RKO (cell line): ENCODE measurements at regions not wholly inside any gene's neighbourhood (a gene's known extent, or its start where the extent isn't known, plus 50 kb on each side); places are given as distances from the start of the nearest gene placed in this dataset.
A peak's percentile ranks its signal among the peaks of the same experiment; 100 is the strongest.

Experiments
- DNase-seq: peaks from one replicate; pipeline ENCODE4 v3.0.0-alpha.2; 2016; ENCODE audit warnings: low spot score

DNA sequence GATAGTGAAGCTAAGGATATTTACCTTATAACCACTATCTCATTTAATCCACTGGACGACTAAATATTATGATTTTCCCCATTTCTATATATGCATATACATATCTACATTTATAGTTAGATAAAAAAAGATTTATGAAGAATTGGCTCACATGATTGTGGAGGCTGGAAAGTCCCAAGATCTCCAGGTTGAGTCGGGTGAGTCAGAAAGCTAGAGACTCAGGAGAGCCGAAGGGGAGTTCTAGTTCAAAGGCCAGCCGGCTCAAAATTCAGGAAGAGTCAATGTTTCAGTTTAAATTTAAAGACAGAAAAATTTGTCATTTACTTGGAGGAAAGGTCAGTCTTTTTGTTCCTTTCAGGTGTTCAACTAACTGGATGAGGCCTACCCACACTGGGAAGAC is 158.2 kb upstream of the CPEB2 start:
- DNase-seq: no peak

DNA sequence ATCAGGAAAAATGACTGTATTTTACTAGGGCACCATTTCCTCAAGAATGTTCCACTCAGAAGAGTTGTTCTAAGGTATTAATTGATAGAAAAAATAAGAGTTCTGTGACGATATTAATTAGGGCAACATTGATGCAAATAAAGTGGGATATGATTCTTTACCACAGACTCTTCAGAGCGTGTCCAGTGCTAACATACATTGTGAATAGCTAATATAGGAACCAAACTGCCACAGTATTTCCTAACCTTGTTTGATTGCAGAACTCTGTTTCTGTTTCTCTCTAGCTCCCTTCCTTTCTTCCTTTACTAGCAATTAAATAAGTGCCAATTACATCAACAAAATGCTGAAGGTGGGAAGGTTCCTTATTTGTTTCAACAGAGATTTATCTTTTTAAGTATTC is 154.1 kb upstream of the CPEB2 start:
- no peak for DNase-seq

DNA sequence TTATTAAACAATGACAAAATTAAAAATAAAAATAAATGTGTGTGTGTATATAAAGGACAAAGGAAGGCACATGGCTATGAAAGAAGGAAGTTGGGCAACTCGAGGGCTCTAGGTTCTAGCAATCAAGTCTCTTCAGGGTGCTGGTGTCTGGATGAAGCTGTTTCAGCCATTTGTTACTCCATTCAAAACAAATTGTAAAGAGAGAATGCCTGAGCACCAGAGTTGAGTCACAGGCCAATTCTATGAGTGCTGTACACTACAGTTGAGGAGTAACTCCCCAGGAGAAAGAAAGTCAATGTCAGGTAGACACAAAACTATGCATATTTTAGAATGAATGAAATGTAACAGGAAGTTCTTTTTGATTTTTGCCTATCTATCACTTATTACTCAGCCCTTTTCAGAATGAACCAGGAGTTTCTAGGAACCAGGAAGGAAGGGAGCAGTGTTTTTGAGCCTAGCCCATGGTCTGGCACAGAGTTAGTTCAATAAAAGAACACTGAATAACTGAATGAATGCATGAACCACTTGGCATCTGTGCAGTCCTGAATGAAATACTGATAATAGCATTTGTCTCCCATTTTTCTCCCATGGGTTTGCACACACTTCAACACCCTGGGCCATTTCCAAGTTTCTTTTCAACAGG is 151.7 kb upstream of the CPEB2 start:
- no peak for DNase-seq

DNA sequence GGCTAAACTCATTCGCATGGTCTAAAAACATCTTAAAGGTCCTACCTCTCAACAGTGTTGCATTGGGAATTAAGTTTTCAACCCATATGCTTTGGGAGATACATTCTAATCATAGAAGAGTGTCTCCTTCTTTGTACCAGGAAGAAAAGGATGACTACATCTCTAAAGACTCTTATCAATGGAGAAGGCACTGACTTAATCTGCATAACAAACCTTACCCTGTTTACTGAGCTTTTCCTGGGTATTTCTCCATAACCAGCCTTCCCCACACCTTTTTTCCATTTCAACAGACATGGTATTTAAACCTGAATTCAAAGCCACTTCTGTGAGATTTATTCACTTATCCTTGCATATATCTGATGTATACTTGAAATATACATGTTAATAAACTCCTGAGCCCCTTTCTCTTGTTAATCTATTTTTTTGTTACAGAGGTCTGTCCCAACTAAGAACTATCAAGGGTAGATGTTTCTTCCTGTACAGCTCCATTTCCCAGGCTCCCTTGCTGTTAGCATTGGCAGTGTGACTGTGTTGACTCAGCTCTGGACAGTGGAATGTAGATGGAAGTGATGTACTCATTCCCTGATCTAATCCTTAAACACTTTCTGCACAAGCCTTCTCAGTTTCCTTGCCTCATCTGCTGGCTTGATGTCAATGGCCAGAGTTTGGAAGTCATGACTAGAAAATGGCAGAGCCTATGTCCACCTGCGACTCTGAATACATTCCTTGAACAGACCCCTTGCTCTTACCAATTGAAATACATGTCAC is 148.9 kb upstream of the CPEB2 start:
- peak; percentile 77 for DNase-seq

DNA sequence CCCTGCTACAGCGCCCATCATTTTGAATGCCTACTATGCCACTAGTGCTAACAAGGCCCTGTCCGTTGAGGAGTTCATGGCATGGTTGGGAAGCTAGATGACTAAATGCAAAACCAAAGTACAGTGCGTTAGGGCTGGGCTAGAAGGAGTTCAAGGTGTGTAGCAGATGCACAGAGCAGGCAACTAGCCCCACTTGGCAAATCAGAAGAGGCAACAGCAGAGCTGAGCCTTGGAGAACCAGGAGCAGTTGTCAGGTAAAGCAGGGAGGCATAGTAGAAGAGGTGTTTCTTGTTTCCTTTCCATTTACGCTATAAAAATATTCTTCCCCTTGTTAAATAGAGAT is 146.6 kb upstream of the CPEB2 start:
- no peak for DNase-seq

DNA sequence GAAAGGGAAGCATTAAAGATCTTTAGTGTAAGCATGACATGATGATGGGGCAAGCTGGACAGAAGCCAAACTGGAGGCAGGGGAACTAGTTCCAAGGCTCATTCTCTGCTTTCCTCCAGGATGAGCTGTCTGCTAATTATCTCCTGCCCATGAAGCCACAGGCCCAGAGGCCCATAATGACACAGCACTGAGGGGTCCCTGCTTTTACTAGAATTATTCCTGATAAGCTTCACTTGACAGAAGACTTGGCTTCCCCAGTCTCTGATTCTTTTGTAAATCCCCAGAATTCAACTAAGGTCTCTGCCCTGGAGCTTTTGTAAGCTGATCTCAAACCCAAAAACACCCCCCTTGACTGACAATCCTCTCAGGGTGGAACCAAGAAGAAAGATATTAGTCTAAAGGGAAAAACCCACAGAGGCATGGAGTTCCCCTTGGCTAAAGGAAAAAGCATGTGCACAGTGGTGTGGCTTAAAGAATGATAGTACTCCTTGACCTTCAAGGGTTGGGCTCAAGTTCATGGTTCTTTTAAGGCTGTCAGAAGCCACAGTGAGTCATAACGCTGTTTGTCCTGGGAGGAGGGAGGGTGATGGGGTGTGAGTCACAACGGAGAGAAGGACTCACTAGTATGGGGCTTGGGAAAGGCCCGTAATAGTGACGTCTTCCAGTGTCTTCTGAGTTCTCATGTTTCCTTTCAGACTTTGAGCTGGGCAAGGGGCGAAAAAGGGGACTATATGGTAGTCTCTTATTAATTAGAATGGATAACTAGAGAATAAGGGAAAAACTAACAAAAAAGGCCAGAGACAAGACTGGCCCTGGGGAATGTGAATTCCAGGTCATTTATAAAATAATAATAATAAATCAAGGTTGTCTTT is 146.0 kb upstream of the CPEB2 start:
- DNase-seq: peak; percentile 88

DNA sequence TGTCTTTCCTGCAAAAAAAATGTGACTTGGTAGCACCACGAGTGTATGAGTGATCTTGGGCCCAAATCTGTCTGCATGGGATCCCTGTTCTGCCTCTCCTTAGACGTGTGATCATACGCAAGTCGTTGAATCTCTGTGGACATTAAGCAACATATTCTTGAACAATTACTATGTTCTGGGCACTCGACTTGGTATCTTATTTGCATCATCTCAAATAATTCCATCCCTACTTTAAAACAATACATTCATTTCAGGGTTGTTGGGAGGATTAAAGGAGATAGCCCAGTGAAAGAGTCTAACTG is 145.4 kb upstream of the CPEB2 start:
- no peak for DNase-seq

DNA sequence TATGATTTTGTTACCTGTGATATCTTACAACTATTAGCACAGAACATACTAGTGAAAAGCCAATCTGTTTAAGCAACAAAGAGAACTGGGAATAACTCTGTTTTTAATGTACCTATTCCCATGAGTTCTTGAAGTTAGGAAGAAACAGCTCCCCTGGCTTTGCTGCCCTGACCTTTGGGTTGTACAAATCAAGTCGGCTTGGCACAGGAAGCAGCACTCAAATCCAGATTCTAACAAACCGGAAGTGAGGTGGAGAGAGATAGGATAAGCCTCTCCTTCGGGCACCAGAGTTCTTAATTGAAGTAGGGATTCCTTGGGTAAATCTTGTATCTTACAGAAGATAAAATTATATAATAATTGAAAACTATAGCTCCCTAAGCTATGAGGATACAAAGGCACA is 144.8 kb upstream of the CPEB2 start:
- DNase-seq: no peak

DNA sequence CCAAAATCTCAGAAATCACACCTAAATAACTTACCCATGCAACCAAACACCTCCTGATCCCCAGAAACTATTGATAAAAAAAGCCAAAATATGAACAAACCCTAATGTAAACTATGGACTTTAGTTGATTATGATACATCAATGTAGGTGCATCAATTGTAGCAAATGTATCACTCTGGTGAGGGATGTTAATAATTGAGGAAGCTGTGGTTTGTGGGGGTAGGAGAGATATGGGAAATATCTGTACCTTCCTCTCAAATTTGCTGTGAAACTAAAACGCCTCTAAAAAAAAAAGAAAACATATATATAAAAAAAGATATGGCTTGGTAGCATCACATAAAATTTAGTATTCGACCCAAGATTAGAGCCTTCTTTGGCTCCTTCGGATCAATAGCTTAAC is 144.3 kb upstream of the CPEB2 start:
- no peak for DNase-seq

DNA sequence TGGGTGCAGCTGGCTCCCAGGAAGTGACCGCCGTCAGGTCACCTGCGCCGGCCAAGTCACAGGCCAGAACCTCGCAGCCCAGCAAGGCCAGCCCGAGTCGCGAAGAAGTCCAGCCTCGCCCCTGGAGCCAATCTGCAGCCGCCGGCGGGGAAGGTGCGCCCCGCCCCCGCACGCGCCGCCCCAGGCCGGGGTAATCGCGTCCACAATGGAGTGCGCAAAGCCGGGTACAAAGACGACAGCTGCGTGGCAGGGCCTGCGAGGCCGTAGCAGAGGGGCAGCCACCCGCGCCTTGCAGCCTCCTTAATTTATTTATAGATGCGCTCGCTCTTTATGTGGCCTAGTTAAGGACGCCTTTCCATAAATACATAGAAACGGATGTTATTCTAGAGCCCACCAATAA is 139.4 kb upstream of the CPEB2 start:
- no peak for DNase-seq

DNA sequence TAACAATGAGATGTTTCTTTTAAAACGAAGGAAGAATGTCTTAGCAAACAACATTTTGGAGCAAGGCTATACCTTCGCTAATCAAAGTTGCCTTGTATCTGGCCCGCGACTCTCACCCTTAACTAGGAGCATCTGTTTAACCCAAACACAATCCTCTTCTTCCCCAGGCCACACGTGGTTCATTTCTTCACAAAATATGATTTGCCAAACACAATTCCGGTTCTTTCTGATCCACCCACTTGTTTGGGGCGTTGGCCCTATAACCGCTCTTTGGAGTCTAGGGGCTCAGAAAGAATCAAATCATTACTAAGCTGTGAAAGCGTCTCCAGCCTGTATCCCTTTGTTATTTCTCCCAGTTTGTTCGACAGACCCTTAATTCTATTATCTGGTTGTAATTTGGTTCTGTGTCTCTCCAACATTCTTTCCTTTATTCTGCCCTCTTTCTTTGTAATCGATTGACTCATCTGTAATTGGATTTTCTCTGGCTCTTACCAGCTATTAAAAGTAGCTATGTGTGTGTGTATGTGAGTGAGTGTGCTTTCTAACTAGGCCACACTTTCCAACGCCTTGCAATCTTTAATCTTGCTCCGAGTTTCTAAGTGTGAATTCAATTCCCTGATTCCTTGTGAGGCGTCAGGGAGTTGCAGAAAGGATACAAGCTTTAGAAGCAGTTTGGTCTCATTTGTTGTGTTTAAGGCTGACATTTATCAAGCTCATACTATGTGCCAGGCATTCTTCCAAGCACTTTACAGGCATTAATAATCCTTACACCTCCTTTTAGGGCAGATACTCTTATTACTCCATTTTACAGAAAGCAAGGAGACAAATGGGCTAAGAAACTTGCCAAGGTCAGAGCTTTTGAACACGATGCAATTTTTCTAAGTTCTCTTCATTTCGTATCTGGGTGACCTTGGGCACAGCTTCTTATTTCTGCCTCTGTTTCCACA is 138.6 kb upstream of the CPEB2 start:
- no peak for DNase-seq

DNA sequence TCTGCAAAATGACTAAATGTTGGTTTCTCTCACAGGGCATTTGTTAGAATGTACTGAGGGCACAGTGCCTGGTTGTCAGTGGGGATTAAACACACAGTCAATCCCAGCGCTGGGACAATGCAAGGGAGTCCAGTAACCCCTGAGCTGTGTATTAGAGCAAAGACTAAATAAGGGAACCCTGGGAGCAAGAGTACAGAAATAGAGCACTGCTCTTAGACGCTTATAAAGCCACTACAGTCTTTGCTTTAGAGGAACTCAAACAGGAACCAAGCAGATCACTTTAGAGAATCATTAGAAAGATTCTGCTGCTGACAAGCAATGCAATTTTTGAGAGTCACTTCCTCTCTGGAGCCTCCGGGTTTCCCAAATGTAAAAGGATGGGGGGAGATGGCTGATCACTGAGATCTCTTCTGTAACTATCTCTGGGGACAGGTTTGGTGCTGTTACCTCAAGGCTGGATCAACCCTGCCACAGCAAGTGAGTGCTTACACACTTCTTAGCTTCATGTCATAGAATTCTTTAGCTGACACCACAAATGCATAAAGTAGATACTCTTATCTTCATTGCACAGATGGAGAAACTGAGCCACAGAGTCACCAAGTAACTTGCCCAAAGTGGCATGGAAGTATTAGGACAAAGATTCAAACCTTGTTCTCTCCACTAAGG is 137.8 kb upstream of the CPEB2 start:
- no peak for DNase-seq

DNA sequence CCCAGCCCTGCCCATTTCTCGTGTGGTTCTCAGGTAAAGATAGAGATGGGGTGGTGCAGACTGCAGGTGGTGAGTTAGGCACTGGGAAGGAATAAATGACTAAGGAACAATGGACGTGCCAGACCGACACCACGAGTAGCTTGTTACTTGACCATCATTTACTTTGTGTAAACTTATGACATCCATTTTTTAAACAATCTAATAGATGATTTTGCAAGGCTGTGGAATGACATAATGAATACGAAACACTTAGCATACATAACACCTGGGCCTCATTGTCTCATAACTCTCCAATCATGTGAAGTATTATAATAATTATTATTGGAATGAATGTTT is 137.3 kb upstream of the CPEB2 start:
- DNase-seq: no peak

DNA sequence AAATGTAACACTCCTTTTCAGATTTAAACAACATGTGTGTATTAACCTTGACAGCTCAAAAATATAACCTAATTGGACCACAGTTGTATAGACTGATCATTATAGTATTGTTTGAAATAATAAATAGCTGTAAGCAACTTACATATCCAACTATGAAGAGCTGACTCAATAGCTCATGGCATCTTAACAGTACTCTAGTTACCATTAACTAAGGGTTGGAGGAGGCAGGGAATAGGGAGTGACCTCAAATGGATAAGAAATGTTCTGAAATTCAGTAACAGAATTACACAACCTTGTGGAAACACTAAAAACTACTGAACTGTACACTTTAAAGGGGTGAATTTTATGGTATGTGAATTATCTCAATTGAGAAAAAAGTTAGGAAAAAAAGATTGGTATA is 136.5 kb upstream of the CPEB2 start:
- DNase-seq: no peak

DNA sequence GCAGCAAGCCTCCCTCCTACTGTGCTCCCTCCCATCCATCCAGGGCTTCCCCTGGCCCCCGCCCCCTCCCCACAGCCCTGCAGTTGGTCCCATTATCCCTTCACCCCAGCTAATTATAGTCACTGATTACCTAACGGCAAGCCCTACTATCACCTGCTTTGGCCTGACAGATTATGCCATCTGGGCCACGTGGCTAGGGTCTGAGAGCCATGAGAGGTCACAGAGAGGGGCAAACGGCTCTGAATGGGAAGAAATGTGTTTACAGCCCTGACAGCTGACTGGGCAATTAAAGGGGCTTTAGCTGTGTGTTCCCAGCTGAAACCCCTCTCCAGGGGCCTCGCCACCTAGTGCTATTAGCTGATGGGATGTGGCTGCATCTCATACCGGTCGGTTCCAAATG is 134.4 kb upstream of the CPEB2 start:
- DNase-seq: no peak

DNA sequence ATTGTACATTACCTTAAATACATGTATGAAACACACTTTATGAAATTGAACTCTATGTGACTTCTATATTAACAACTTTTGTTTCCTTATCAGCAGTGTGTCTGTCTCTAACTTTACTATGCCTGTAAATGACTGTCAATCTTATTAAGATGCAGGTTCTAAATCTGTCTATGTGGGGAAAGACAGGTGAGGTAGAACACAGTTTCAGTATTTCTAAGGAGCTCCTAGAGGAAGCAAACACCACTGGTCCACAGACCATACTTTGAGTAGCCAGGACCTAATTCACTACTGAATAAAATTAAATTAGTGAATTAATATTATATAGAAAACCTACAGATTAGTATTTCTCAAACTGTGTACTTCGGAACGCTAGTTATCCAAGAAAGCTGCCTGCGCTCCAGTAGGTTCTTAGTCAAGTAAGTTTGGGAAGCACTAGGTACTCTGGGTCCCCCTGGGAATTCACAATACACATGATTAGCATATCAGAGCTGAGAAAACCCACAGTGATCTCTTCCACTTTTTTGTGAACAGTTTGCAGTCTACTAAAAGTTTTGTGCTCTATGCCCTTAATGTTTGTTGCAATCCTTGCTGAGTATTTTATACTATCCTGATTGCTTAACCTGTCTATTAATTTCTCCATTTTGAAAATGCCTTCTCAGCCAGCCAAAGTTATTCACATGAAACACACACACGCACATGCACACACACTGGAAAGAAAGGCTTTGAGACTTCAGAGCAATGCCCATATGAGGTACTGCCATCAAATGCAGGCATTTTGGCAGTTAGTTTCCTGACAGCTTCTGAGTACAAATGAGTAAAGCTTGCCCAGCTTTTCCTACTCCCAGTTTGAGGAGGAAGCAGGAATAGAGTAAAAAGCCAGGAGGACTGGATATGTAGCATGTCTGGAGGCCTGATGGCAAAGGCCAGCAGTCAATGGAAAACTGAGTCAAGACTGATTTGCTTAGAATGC is 133.6 kb upstream of the CPEB2 start:
- DNase-seq: no peak

DNA sequence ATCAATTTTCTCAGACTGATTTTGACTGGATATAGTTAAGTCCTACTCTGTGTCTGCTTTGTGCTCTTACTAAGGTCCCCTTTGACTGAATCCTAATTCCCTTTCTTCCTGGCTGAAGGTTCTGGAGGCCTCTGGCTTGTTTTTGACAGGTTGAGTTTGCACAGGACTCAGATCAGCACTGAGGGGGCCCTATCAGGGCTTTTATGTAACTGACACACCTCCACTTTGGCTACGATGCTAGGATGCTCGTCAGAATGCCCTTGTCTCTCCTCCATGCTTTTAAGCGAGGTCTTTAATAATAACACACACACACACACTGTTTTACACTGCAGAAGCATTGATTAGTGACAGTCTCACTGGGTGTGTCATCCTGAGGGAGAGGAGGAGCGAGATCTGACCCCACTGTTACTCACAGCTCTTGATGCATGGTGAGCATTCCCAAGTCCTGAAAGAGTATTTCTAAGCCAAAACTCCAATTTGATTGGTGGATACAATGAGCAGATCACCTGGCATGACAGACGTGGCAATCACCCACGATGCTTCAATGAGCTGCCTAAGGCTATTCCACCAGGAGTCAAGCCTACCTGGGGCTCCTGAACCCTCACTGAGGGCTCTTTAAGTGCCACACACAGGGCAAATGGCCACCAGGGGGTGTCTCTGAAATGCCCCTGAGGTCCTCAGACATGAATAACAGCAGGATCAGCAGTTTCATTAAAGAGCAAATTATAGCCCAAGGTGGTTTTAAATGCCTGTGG is 130.4 kb upstream of the CPEB2 start:
- peak; percentile 7 for DNase-seq

DNA sequence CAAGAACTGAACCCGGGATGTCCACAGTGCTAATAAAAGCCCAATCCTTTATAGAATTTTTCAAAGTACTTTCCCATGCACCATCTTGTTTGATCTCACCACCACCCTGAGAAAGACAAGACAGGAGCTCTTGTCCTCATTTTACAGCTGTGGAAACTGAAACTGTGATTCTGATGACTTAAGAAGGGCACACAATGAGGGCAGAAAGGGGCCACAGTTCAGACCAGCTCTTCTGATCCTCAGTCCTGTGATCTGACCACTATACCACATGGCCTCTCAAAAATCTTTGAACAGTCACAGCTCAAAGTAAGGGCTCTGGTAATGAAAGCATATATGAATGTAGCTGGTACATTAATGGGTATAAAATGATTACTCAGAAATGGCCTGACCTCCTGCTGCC is 127.3 kb upstream of the CPEB2 start:
- no peak for DNase-seq

DNA sequence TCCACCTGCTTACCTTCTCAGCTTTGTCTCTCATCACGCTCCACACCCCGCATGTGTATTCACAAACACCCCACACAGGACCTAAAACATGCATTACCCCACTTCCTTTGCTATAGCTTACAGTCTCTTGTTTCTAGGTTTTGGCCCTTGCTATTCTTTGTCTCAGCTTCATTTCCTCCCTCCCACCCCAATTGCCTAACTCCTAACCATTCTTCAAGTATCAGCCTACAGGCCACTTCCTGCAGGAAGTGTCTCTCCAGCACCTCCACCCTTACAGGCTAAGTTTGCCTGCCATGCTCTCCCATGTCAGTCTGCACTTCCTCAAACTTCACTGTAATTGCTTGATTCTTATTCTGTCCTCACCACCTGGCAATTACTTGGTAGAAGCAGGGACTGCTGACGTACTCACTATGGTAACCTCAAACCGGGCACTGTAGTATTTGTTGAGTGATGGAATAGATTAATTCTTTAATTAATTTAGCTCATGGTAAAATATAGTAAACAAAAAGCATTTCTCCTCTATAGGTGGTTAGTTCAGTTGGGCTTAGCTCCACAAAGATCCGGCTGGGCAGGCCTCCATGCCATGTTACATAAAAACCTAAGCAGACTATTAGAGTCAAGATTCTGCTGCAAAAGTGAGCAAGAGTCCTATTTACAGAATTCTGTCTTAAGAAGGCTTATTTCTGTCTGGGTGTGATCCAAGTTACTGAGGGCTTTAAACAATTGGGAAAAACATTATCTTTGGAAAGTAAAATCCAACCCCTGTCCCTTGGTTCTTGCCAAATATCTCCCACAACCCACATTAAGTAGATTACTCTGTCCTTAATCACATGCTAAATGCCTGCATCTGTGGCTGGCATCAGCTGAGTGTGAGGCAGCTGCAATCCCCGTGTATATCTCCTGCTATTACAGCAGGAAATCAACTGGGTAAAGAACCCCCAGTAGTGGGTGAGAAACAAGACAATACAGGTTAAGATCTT is 124.7 kb upstream of the CPEB2 start:
- no peak for DNase-seq
